Pancreas (tissue), 10 donors: ENCODE measurements at regions not wholly inside any gene's neighbourhood (a gene's known extent, or its start where the extent isn't known, plus 50 kb on each side); places are given as distances from the start of the nearest gene placed in this dataset.

Experiments
- ATAC-seq, 4 donors: fragments of 200-7000 bp; cut with Tn5 transposase; one replicate each; pipeline versions ENCODE4 v1.8.0 to v1.9.1; 2020; ENCODE audit warnings: mild to moderate bottlenecking in 4 of 4, moderate library complexity in 4 of 4
- DNase-seq, 6 donors: peaks; one replicate each; pipeline ENCODE4 v3.0.0-alpha.2; 2020
- FAIRE-seq: peaks from 2 replicates; lab custom pipeline; 2012; peaks lifted over from hg19 to GRCh38; lab: Jason Lieb, UNC
- H3K27ac ChIP-seq, 4 donors: fragments of 200-600 bp; sonication (generic); 1 replicate in 3 of 4; 2 replicates in 1 of 4; pipeline versions ENCODE4 v1.5.0 to v1.8.0; 2020
- H3K27me3 ChIP-seq, 4 donors: fragments of 200-600 bp; one replicate each; pipeline ENCODE4 v1.8.0; 2021
- H3K36me3 ChIP-seq, 3 donors: fragments of 200-600 bp; sonication (generic) in 1 of 3; one replicate each; pipeline versions ENCODE4 v1.5.0 to v1.8.0; 2020 to 2021
- H3K4me1 ChIP-seq, 3 donors: fragments of 200-600 bp; one replicate each; pipeline ENCODE4 v1.8.0; 2021
- H3K4me3 ChIP-seq, 4 donors: fragments of 200-600 bp; sonication (generic) in 2 of 4; one replicate each; pipeline versions ENCODE4 v1.5.0 to v1.8.0; 2020 to 2021
- H3K9me3 ChIP-seq, 4 donors: fragments of 200-600 bp; one replicate each; pipeline ENCODE4 v1.8.0; 2021
- CTCF ChIP-seq, 4 donors: fragments of 200-600 bp; sonication (generic) in 3 of 4; IDR thresholded peaks; one replicate each; pipeline versions ENCODE4 v1.5.0 to v1.8.0; 2021; ENCODE audit warnings: antibody characterized with exemption in 4 of 4
- WGBS, 2 donors: extraction: QIAGEN DNeasy Blood & Tissue Kit; methylation state at CpG; one replicate each; pipeline ENCODE4 v1.1.7; 2013; 5-methylcytosine and 5-hydroxymethylcytosine counted together
- intact Hi-C, 3 donors: fragments of 100-400 bp; cut with DNase I; formaldehyde crosslinking; loops; one replicate each; pipeline versions ENCODE4 v1.11.1 to v1.14.2; 2022
- donor health status: healthy with polysubstance abuse.
- donor health status: DM: no; HTN: no; CAD: no; lungs with moderate emphysema.
- donor health status: DM: no; HTN: no; CAD: no.
- donor health status: control.
- donor health status: control.
- donor health status: Bipolar disorder and iron deficiency.
- donor health status: DM: yes; HTN: yes; CAD: no.
- donor health status: DM: no; HTN: no; CAD: no.
- donor health status: DM: no; HTN: no; CAD: no.
- donor health status: DM: yes; HTN: yes; CAD: no.

GRCh38 chr9:85156652-85157051 lies 487.1 kb downstream of the NTRK2 start:
- Histone ChIP-seq H3K27me3 (no peaks in the 10 kb centered on the region), H3K9me3 (no peaks in the 10 kb centered on the region), H3K27ac (no peak overlapping the region), H3K4me1 (peaks cover 0 to 5% (median 0%) of the 10 kb centered on the region in 3 donors), H3K4me3 (no peak overlapping the region), H3K36me3 (no peaks in the 10 kb centered on the region)
- intact Hi-C loops, result no loop called here
- TF ChIP-seq CTCF (IDR thresholded peaks at IDR 0.05), result no peak
- no peak for ATAC-seq
- 85 to 86% methylated on average over 2 of the region's 2 CpGs for WGBS, 2 donors
- no peak for DNase-seq
- no peak for FAIRE-seq

GRCh38 chr9:85155352-85155751 lies 485.8 kb downstream of the NTRK2 start:
- TF ChIP-seq CTCF (IDR thresholded peaks at IDR 0.05), result no peak
- FAIRE-seq (no peak), ATAC-seq (peak in 3 of 4 donors; percentile 22 to 56 (median 48)), DNase-seq (no peak)
- Histone ChIP-seq H3K36me3 (no peaks in the 10 kb centered on the region), H3K4me3 (no peak overlapping the region), H3K9me3 (no peaks in the 10 kb centered on the region), H3K4me1 (peaks cover 0 to 5% (median 0%) of the 10 kb centered on the region in 3 donors), H3K27ac (no peak overlapping the region), H3K27me3 (no peaks in the 10 kb centered on the region)
- intact Hi-C loops, result no loop called here
- 17 to 29% methylated on average over 2 of the region's 2 CpGs for WGBS, 2 donors

- FAIRE-seq, result no peak
- WGBS, 2 donors, result 84 to 92% methylated on average over 5 of the region's 5 CpGs
- no peak overlapping the region for H3K27ac ChIP-seq
- H3K27me3 ChIP-seq, result no peaks in the 10 kb centered on the region
- H3K36me3 ChIP-seq, result no peaks in the 10 kb centered on the region
- intact Hi-C loops, result no loop called here
- DNase-seq, result no peak
- peaks cover 0 to 5% (median 0%) of the 10 kb centered on the region in 3 donors for H3K4me1 ChIP-seq
- H3K4me3 ChIP-seq, result no peak overlapping the region
- TF ChIP-seq CTCF (IDR thresholded peaks at IDR 0.05), result no peak
- no peak for ATAC-seq
- no peaks in the 10 kb centered on the region for H3K9me3 ChIP-seq
Measured at GRCh38 chr9:85151741-85152140, 482.2 kb downstream of the NTRK2 start.

- 49% methylated on average over 3 of the region's 3 CpGs for WGBS, 2 donors
- H3K4me3 ChIP-seq, result no peak overlapping the region
- intact Hi-C loops, result no loop called here
- no peak overlapping the region for H3K27ac ChIP-seq
- H3K27me3 ChIP-seq, result no peaks in the 10 kb centered on the region
- FAIRE-seq (no peak), DNase-seq (no peak), ATAC-seq (no peak)
- TF ChIP-seq CTCF (IDR thresholded peaks at IDR 0.05), result no peak
- H3K9me3 ChIP-seq, result no peaks in the 10 kb centered on the region
- no peaks in the 10 kb centered on the region for H3K36me3 ChIP-seq
- H3K4me1 ChIP-seq, result peaks cover 0 to 5% (median 0%) of the 10 kb centered on the region in 3 donors
Measured at GRCh38 chr9:85151162-85151561, 481.6 kb downstream of the NTRK2 start.

- no peak for TF ChIP-seq CTCF (IDR thresholded peaks at IDR 0.05)
- Histone ChIP-seq H3K4me1 (no peaks in the 10 kb centered on the region), H3K27me3 (no peaks in the 10 kb centered on the region), H3K9me3 (no peaks in the 10 kb centered on the region), H3K27ac (no peak overlapping the region), H3K4me3 (no peak overlapping the region), H3K36me3 (no peaks in the 10 kb centered on the region)
- no peak for ATAC-seq
- intact Hi-C loops, result no loop called here
- no peak for DNase-seq
- FAIRE-seq, result no peak
- WGBS, 2 donors, result 53 to 73% methylated on average over 4 of the region's 4 CpGs
Measured at GRCh38 chr9:85147046-85147640, 477.6 kb downstream of the NTRK2 start.
